ENCODE measurements at regions not wholly inside any gene's neighbourhood (a gene's known extent, or its start where the extent isn't known, plus 50 kb on each side); places are given as distances from the start of the nearest gene placed in this dataset.
"Not testable (repeated sequence)": the region's sequence is repeated elsewhere in the genome, so short reads cannot be mapped to it uniquely, and the experiment has no call there.

DNA sequence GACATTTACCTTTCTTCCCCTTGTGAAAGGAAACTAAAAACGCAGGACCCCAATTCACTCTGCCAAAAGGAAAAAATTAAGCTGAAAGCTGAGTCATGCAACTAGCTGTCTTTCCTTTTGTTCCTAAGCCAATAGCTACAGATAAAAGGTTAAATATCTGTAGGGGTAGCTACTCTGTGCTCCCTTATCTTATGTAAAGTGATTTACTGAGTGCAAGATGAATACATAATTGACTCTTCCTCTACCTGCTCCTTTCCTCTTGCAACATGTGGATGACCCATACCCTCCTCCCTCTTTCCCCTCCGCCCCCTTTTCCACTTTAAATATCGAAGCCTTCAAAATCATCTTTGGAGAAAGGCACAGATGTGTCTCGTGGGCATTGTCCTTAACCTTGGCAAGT is 68.0 kb upstream of the ZNF157 start:
- Mint-ChIP-seq H3K9me3 (peaks cover 2% of the 10 kb centered on the region), H3K4me1 (peaks cover 18% of the 10 kb centered on the region), H3K27me3 (ENCODE audit: insufficient read depth, low read depth) (no peaks in the 10 kb centered on the region), H3K27ac (no peak overlapping the region), H3K36me3 (no peaks in the 10 kb centered on the region), H3K4me3 (no peak overlapping the region)
- no peak overlapping the region for H3K4me3 ChIP-seq
- no peaks in the 10 kb centered on the region for H4K20me1 ChIP-seq (ENCODE audit: low read depth)
- no peaks in the 10 kb centered on the region for H3K79me2 ChIP-seq (ENCODE audit: low read depth)
- no peak overlapping the region for H2AFZ ChIP-seq (replicated peaks)
- H3K36me3 ChIP-seq = no peaks in the 10 kb centered on the region
- H3K4me2 ChIP-seq = no peak overlapping the region
- no peaks in the 10 kb centered on the region for H3K27me3 ChIP-seq
- no peaks in the 10 kb centered on the region for H3K9me3 ChIP-seq (ENCODE audit: low read depth)
- H3K27ac ChIP-seq = no peak overlapping the region
- TF ChIP-seq EZH2phosphoT487 (IDR thresholded peaks at IDR 0.05) = no peak
- TF ChIP-seq EZH2 (IDR thresholded peaks at IDR 0.05) = no peak
- TF ChIP-seq, protein P1, sequence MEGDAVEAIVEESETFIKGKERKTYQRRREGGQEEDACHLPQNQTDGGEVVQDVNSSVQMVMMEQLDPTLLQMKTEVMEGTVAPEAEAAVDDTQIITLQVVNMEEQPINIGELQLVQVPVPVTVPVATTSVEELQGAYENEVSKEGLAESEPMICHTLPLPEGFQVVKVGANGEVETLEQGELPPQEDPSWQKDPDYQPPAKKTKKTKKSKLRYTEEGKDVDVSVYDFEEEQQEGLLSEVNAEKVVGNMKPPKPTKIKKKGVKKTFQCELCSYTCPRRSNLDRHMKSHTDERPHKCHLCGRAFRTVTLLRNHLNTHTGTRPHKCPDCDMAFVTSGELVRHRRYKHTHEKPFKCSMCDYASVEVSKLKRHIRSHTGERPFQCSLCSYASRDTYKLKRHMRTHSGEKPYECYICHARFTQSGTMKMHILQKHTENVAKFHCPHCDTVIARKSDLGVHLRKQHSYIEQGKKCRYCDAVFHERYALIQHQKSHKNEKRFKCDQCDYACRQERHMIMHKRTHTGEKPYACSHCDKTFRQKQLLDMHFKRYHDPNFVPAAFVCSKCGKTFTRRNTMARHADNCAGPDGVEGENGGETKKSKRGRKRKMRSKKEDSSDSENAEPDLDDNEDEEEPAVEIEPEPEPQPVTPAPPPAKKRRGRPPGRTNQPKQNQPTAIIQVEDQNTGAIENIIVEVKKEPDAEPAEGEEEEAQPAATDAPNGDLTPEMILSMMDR (IDR thresholded peaks at IDR 0.05) = no peak
- H3F3A ChIP-seq (ENCODE audit: low read depth) = no peaks in the 10 kb centered on the region
- no peak for DNase-seq (ENCODE audit: low spot score)
- H3K4me1 ChIP-seq = no peaks in the 10 kb centered on the region
- no peak overlapping the region for H3K9ac ChIP-seq

DNA sequence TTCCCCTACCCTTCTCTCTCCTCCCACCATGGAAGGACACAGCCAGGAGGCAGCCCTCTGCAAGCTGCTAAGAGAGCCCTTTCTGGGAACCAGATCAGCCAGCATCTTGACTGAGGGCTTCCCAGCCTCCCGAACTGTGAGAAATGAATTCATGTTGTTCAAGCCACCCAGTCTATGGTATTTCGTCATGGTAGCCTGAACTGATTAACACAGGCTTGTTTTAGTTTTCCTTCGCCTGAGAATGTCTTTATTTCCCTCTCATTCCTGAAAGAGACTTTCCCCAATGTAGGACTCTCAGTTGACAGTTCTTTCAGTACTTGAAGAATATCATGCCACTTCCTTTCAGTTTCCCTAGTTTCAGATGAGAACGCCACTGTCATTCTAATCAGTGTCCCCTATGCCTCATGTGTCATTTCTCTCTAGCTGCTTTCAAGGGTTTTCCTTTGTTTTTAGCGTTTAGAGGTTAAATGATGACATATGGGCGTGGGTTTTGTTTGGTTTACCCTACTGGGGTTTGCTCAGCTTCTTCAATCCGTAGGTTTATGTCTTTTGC is 63.8 kb upstream of the ZNF157 start:
- H3K36me3 Mint-ChIP-seq; H3K27ac ChIP-seq; H3K4me3 ChIP-seq; DNase-seq (ENCODE audit: low spot score); H3K9me3 ChIP-seq (ENCODE audit: low read depth); H3K36me3 ChIP-seq; H3K9ac ChIP-seq; H3K27me3 ChIP-seq; H4K20me1 ChIP-seq (ENCODE audit: low read depth); H3K4me1 ChIP-seq; H3K9me3 Mint-ChIP-seq; H3K79me2 ChIP-seq (ENCODE audit: low read depth); H3K27me3 Mint-ChIP-seq (ENCODE audit: insufficient read depth, low read depth); H3F3A ChIP-seq (ENCODE audit: low read depth); H3K27ac Mint-ChIP-seq; H3K4me2 ChIP-seq; H3K4me3 Mint-ChIP-seq: not testable (repeated sequence)
- peak overlapping the region; percentile 17 for H2AFZ ChIP-seq (replicated peaks)
- peaks cover 15% of the 10 kb centered on the region for H3K4me1 Mint-ChIP-seq

DNA sequence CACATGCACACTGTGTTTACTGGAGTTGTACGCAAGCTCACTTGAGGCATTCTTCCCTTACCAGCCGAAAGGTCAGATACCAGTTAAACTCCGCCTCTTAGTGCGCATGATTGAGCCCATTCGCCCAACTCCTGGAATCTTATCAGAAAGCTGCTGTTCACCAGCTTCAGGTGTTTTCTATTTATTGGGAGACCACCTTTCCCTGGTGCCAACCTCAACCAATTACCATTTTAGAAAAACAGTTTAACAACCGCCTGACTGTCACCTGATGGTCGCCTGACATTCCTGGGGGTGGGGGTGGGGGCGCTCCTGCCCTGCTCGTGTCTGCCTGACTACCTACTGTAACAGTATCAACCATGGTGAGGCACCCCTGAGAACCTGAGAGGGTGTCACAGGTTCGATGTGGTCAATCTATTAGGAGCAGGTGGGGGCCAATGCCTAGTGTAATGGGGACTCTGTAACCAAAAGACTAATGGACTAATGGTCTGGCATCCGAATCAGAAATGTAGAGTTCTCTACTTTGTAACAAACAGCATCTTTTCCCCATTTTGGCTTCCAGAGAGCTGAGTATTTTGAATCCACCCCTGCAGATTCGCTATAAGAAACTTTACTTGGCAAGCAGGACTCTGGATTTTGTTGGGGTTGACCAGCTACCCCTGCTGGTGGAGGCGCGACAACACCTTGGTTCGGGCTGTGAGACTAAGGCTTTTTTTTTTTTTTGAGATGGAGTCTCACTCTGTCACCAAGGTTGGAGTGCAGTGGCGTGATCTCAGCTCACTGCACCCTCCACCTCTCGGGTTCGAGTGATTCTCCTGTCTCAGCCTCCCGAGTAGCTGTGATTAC is 58.2 kb upstream of the ZNF157 start:
- no peaks in the 10 kb centered on the region for H3K9me3 ChIP-seq (ENCODE audit: low read depth)
- peaks cover 40% of the 10 kb centered on the region for H3K4me1 Mint-ChIP-seq
- no peaks in the 10 kb centered on the region for H4K20me1 ChIP-seq (ENCODE audit: low read depth)
- no peaks in the 10 kb centered on the region for H3K36me3 Mint-ChIP-seq
- no peak overlapping the region for H3K9ac ChIP-seq
- DNase-seq (ENCODE audit: low spot score) = peak; percentile 59
- H3K36me3 ChIP-seq = no peaks in the 10 kb centered on the region
- peaks cover 17% of the 10 kb centered on the region for H3K4me1 ChIP-seq
- no peak overlapping the region for H3K27ac ChIP-seq
- H3K27me3 ChIP-seq = no peaks in the 10 kb centered on the region
- no peak overlapping the region for H3K4me3 Mint-ChIP-seq
- peaks cover 17% of the 10 kb centered on the region for H3F3A ChIP-seq (ENCODE audit: low read depth)
- no peaks in the 10 kb centered on the region for H3K79me2 ChIP-seq (ENCODE audit: low read depth)
- H2AFZ ChIP-seq (replicated peaks) = peak overlapping the region; percentile 52
- peaks cover 2% of the 10 kb centered on the region for H3K9me3 Mint-ChIP-seq
- peaks cover 7% of the 10 kb centered on the region for H3K27me3 Mint-ChIP-seq (ENCODE audit: insufficient read depth, low read depth)
- TF ChIP-seq, protein P1 (IDR thresholded peaks at IDR 0.05) = peak; percentile 56
- TF ChIP-seq EZH2 (IDR thresholded peaks at IDR 0.05) = no peak
- no peak for TF ChIP-seq EZH2phosphoT487 (IDR thresholded peaks at IDR 0.05)
- peak overlapping the region; percentile 88 for H3K27ac Mint-ChIP-seq
- no peak overlapping the region for H3K4me3 ChIP-seq
- H3K4me2 ChIP-seq = peak overlapping the region; percentile 42

DNA sequence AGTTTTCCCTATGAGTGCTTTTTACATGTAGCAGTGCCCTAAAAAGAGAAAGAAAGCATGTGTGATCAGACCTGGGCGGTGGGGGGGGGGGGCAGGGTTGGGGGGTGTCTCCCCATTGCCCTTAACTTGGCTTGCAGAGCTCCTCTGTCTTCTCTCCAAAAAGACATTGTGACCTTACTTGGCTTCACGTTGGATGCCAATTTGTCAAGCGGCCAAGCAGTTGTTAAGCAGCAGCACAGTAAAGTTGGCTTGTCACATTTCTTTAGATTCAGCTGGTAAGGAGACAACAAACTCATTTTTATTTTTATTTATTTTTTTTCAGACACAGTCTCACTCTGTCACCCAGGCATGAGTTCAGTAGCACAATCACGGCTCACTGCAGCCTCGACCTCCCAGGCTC is 57.3 kb upstream of the ZNF157 start:
- Histone ChIP-seq H3K9ac (no peak overlapping the region), H3K36me3 (no peaks in the 10 kb centered on the region), H3K27me3 (no peaks in the 10 kb centered on the region), H3K4me2 (no peak overlapping the region), H3F3A (ENCODE audit: low read depth) (peaks cover 17% of the 10 kb centered on the region), H3K9me3 (ENCODE audit: low read depth) (no peaks in the 10 kb centered on the region), H3K27ac (no peak overlapping the region), H3K4me1 (peaks cover 17% of the 10 kb centered on the region), H3K79me2 (ENCODE audit: low read depth) (no peaks in the 10 kb centered on the region), H3K4me3 (no peak overlapping the region), H4K20me1 (ENCODE audit: low read depth) (no peaks in the 10 kb centered on the region), H2AFZ (replicated peaks) (no peak overlapping the region)
- H3K4me1 Mint-ChIP-seq = peaks cover 45% of the 10 kb centered on the region
- H3K4me3 Mint-ChIP-seq = no peak overlapping the region
- no peaks in the 10 kb centered on the region for H3K36me3 Mint-ChIP-seq
- DNase-seq (ENCODE audit: low spot score) = no peak
- H3K27ac Mint-ChIP-seq = peak overlapping the region; percentile 88
- H3K27me3 Mint-ChIP-seq (ENCODE audit: insufficient read depth, low read depth) = peaks cover 8% of the 10 kb centered on the region
- TF ChIP-seq, protein P1 (IDR thresholded peaks at IDR 0.05) = no peak
- TF ChIP-seq EZH2 (IDR thresholded peaks at IDR 0.05) (no peak), EZH2phosphoT487 (IDR thresholded peaks at IDR 0.05) (no peak)
- H3K9me3 Mint-ChIP-seq = peaks cover 2% of the 10 kb centered on the region
